ENCODE measurements at regions not wholly inside any gene's neighbourhood (a gene's known extent, or its start where the extent isn't known, plus 50 kb on each side); places are given as distances from the start of the nearest gene placed in this dataset.

DNA sequence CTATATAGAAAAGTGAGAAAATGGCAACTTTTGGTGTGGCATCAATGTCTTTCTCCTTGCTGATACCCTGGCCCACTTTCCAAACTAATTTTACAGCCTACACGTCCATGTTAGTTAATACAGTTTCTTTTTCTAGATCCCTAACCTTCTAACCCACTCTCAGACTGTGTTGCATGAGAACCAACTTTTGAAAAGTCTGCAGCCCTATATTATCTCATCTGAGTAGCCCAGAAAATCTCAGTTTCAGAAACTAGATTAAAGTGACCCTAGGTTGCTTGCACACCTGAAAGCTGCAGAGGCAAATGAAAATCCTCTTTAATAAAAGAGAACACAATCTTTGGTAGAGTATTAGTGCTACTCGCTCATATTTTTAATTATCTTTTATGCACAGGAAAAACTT is 371.6 kb upstream of the EMCN start:
- Mint-ChIP-seq H3K4me3 (no peak overlapping the region), H3K4me1 (peaks cover 20 to 21% of the 10 kb centered on the region in 2 experiments), H3K9me3 (peaks cover 15 to 36% of the 10 kb centered on the region in 2 experiments), H3K27me3 (ENCODE audit: low read depth) (no peaks in the 10 kb centered on the region), H3K27ac (no peak overlapping the region), H3K36me3 (ENCODE audit: insufficient read depth in 1 of 3, low read depth in 3 of 3) (peaks cover 8 to 41% (median 8%) of the 10 kb centered on the region in 3 experiments; a peak in 6 of 7 replicates)
- H4K8ac ChIP-seq (replicated peaks; ENCODE audit: insufficient read length, low read depth, low read length), result no peak overlapping the region
- H3K23ac ChIP-seq (ENCODE audit: insufficient read length, low read depth, low read length), result no peak overlapping the region
- H2AFZ ChIP-seq (ENCODE audit: low read length), result no peak overlapping the region
- no peaks in the 10 kb centered on the region for H4K20me1 ChIP-seq (ENCODE audit: control insufficient read depth, insufficient read depth, insufficient read length)
- no peak overlapping the region for H3K14ac ChIP-seq (ENCODE audit: insufficient read depth, low read length)
- WGBS (ENCODE audit: extremely low coverage, insufficient read length, low lambda C conversion rate), result no CpG with 5 or more reads among the region's 2 CpGs
- no peak overlapping the region for H2BK15ac ChIP-seq (ENCODE audit: low read depth, low read length)
- no peak overlapping the region for H3K18ac ChIP-seq (ENCODE audit: insufficient read length, low read depth, low read length)
- no peak overlapping the region for H3K4ac ChIP-seq (ENCODE audit: low read depth, low read length)
- no peak overlapping the region for H4K5ac ChIP-seq (ENCODE audit: insufficient read length, low read depth, low read length)
- H2BK12ac ChIP-seq (ENCODE audit: insufficient read length, low read depth, low read length), result no peak overlapping the region
- no peaks in the 10 kb centered on the region for H3K27me3 ChIP-seq (ENCODE audit: insufficient read depth, low read length)
- no peaks in the 10 kb centered on the region for H3K23me2 ChIP-seq (ENCODE audit: insufficient read length, low read depth, low read length, poor library complexity, severe bottlenecking)
- no peaks in the 10 kb centered on the region for H3K9me3 ChIP-seq (ENCODE audit: control insufficient read depth, low read depth, low read length)
- DNase-seq, result no peak
- H2BK5ac ChIP-seq (ENCODE audit: insufficient read length, low read length), result no peak overlapping the region
- H3K56ac ChIP-seq (ENCODE audit: insufficient read length, low read depth, low read length), result no peak overlapping the region
- no peak overlapping the region for H2BK120ac ChIP-seq (ENCODE audit: low read depth, low read length, poor library complexity, severe bottlenecking)
- H4K91ac ChIP-seq (ENCODE audit: insufficient read length, low read depth, low read length), result no peak overlapping the region
- TF ChIP-seq, protein P1, sequence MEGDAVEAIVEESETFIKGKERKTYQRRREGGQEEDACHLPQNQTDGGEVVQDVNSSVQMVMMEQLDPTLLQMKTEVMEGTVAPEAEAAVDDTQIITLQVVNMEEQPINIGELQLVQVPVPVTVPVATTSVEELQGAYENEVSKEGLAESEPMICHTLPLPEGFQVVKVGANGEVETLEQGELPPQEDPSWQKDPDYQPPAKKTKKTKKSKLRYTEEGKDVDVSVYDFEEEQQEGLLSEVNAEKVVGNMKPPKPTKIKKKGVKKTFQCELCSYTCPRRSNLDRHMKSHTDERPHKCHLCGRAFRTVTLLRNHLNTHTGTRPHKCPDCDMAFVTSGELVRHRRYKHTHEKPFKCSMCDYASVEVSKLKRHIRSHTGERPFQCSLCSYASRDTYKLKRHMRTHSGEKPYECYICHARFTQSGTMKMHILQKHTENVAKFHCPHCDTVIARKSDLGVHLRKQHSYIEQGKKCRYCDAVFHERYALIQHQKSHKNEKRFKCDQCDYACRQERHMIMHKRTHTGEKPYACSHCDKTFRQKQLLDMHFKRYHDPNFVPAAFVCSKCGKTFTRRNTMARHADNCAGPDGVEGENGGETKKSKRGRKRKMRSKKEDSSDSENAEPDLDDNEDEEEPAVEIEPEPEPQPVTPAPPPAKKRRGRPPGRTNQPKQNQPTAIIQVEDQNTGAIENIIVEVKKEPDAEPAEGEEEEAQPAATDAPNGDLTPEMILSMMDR (conservative IDR thresholded peaks at IDR 0.05), result no peak
- H3K27ac ChIP-seq (ENCODE audit: insufficient read length, low read depth, low read length), result no peak overlapping the region
- no peak overlapping the region for H2BK20ac ChIP-seq (ENCODE audit: low read depth, low read length, poor library complexity, severe bottlenecking)
- H3K79me2 ChIP-seq (ENCODE audit: insufficient read depth, low read length), result no peaks in the 10 kb centered on the region
- no peak overlapping the region for H2AK5ac ChIP-seq (ENCODE audit: insufficient read length, low read length)
- H3K4me1 ChIP-seq (ENCODE audit: insufficient read depth, low read length), result no peaks in the 10 kb centered on the region
- H3K9ac ChIP-seq (ENCODE audit: extremely low read depth, insufficient read length, low read length), result no peak overlapping the region
- no peak overlapping the region for H3T11ph ChIP-seq (ENCODE audit: low read length)
- H3K79me1 ChIP-seq (ENCODE audit: insufficient read depth, low read depth, low read length, poor library complexity, severe bottlenecking), result no peaks in the 10 kb centered on the region
- no peak overlapping the region for H3K4me2 ChIP-seq (ENCODE audit: insufficient read depth, insufficient read length, low read length)

Measured in H9 (cell line).